ENCODE measurements at regions not wholly inside any gene's neighbourhood (a gene's known extent, or its start where the extent isn't known, plus 50 kb on each side); places are given as distances from the start of the nearest gene placed in this dataset.

- TF ChIP-seq CTCF (IDR thresholded peaks at IDR 0.05) (no peak), POLR2A (IDR thresholded peaks at IDR 0.05) (no peak)
These were observed 239.0 kb downstream of the FGF10 start for GRCh38 chr5:44150075-44150723.

Measured in testis (tissue), 2 donors.